ENCODE measurements at regions not wholly inside any gene's neighbourhood (a gene's known extent, or its start where the extent isn't known, plus 50 kb on each side); places are given as distances from the start of the nearest gene placed in this dataset.

GRCh38 chr4:149202117-149202516 is 613.5 kb downstream of the IQCM start (continued):
- no peak for TF ChIP-seq ZNF621 (tag by site-specific recombination; IDR thresholded peaks at IDR 0.05)
- TF ChIP-seq ZSCAN30 (tag by site-specific recombination; IDR thresholded peaks at IDR 0.05), result no peak
- no peak for TF ChIP-seq YY1 (tag by site-specific recombination; IDR thresholded peaks at IDR 0.05)
- no peak for TF ChIP-seq ZNF501 (tag by site-specific recombination; IDR thresholded peaks at IDR 0.05)
- no peak for TF ChIP-seq ZNF792 (tag by site-specific recombination; IDR thresholded peaks at IDR 0.05)
- no peak for TF ChIP-seq ZNF133 (tag by site-specific recombination; IDR thresholded peaks at IDR 0.05)
- TF ChIP-seq ZNF670 (tag by site-specific recombination; IDR thresholded peaks at IDR 0.05; ENCODE audit: low read depth), result no peak
- TF ChIP-seq ZBTB6 (tag by site-specific recombination; IDR thresholded peaks at IDR 0.05), result no peak

- Histone ChIP-seq H3K4me3 (ENCODE audit: low read depth, low read length) (no peak overlapping the region), H3K4me1 (ENCODE audit: control insufficient read depth, insufficient read depth, low read length) (no peaks in the 10 kb centered on the region), H3K27ac (ENCODE audit: extremely low read depth, low read depth, low read length) (no peak overlapping the region), H3K36me3 (ENCODE audit: control insufficient read depth in 2 of 2, insufficient read depth in 1 of 2, low read length in 2 of 2) (no peaks in the 10 kb centered on the region), H3K9me3 (ENCODE audit: control insufficient read depth, insufficient read depth, low read depth, low read length) (no peaks in the 10 kb centered on the region)
- ChIA-PET CTCF (no interaction called here), POLR2A (no interaction called here)
- no peak for TF ChIP-seq ZNF513 (tag by site-specific recombination; IDR thresholded peaks at IDR 0.05)
- no peak for TF ChIP-seq CTCF (tag by site-specific recombination; IDR thresholded peaks at IDR 0.05)
- TF ChIP-seq GFI1B (tag by site-specific recombination; IDR thresholded peaks at IDR 0.05), result no peak
- no peak for TF ChIP-seq ZNF239 (tag by site-specific recombination; IDR thresholded peaks at IDR 0.05)
- TF ChIP-seq ZNF624 (tag by site-specific recombination; IDR thresholded peaks at IDR 0.05), result no peak
- TF ChIP-seq ZFP37 (tag by site-specific recombination; IDR thresholded peaks at IDR 0.05), result no peak
- TF ChIP-seq ZNF561 (tag by site-specific recombination; IDR thresholded peaks at IDR 0.05; ENCODE audit: borderline replicate concordance), result no peak
- no peak for TF ChIP-seq ZNF768 (tag by site-specific recombination; IDR thresholded peaks at IDR 0.05)
- TF ChIP-seq ZNF394 (tag by site-specific recombination; IDR thresholded peaks at IDR 0.05; ENCODE audit: borderline replicate concordance), result no peak
- no peak for TF ChIP-seq ZNF132 (tag by site-specific recombination; IDR thresholded peaks at IDR 0.05; ENCODE audit: borderline replicate concordance)
- TF ChIP-seq ZNF140 (tag by site-specific recombination; IDR thresholded peaks at IDR 0.05), result no peak
- TF ChIP-seq ZEB2 (tag by site-specific recombination; IDR thresholded peaks at IDR 0.05), result no peak
- TF ChIP-seq ZNF23 (tag by site-specific recombination; IDR thresholded peaks at IDR 0.05; ENCODE audit: borderline replicate concordance), result no peak
- no peak for TF ChIP-seq ZNF792 (tag by site-specific recombination; IDR thresholded peaks at IDR 0.05)
- no peak for TF ChIP-seq ZNF2 (tag by site-specific recombination; IDR thresholded peaks at IDR 0.05)
- no peak for TF ChIP-seq ZNF555 (tag by site-specific recombination; conservative IDR thresholded peaks at IDR 0.05)
- no peak for TF ChIP-seq ZNF530 (tag by site-specific recombination; IDR thresholded peaks at IDR 0.05; ENCODE audit: low read depth)
- no peak for TF ChIP-seq PRDM6 (tag by site-specific recombination; IDR thresholded peaks at IDR 0.05)
Observed at GRCh38 chr4:149199594-149199993, 616.0 kb downstream of the IQCM start.
